ENCODE measurements at regions not wholly inside any gene's neighbourhood (a gene's known extent, or its start where the extent isn't known, plus 50 kb on each side); places are given as distances from the start of the nearest gene placed in this dataset.
"Not testable (repeated sequence)": the region's sequence is repeated elsewhere in the genome, so short reads cannot be mapped to it uniquely, and the experiment has no call there.

DNA sequence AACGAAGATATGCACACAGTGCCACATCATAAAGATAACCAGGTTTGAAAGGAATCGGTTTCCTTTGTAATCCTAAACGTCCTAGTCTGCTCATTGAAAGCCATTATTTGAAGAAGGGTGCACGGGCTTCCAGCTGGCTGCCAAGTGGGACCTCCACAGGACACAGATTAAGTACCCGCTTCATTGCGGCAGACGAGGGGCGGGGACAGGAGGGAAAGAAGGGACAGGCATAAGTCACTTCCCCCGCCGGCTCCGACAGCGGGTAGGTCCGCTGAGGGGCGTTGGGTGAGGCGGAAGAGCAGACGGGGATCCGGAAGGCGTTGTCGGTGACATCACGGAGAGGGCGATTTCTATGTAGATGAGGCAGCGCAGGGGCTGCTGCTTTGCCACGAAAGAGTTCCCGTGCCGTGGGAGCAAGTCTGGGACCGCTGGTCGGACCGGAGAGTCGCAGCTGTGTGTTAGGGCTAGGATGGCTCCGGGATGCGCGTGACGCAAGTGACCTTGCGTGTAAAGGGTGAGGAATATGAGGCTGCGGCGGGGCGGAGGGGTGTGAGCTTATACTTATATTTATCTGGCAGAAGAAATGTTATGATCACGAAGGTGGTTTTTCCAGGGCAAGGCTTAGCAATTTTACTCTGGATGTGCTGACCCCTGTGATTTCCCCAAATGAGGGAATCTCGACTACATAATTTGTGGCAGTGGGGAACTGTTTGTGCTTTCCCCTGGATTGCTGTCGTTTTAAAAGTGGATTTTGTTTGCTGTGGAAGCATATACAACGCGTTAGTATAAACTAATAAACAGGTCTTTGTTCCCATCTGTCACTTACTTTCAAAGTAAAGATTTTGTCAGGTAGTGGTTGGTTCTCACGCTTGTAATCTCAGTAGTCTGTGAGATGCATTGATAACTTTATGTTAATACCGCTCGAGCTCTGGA lies 80.7 kb downstream of the PPIAL4G start (continued):
- TF ChIP-seq, protein P1, sequence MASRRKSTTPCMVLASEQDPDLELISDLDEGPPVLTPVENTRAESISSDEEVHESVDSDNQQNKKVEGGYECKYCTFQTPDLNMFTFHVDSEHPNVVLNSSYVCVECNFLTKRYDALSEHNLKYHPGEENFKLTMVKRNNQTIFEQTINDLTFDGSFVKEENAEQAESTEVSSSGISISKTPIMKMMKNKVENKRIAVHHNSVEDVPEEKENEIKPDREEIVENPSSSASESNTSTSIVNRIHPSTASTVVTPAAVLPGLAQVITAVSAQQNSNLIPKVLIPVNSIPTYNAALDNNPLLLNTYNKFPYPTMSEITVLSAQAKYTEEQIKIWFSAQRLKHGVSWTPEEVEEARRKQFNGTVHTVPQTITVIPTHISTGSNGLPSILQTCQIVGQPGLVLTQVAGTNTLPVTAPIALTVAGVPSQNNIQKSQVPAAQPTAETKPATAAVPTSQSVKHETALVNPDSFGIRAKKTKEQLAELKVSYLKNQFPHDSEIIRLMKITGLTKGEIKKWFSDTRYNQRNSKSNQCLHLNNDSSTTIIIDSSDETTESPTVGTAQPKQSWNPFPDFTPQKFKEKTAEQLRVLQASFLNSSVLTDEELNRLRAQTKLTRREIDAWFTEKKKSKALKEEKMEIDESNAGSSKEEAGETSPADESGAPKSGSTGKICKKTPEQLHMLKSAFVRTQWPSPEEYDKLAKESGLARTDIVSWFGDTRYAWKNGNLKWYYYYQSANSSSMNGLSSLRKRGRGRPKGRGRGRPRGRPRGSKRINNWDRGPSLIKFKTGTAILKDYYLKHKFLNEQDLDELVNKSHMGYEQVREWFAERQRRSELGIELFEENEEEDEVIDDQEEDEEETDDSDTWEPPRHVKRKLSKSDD (conservative IDR thresholded peaks at IDR 0.05; ENCODE audit: low read length) = peak; percentile 59; the same call in 1 of the 2 replicates
- peak in 1 of 2 experiments; percentile 71 for TF ChIP-seq SRF (CRISPR knock-in tag; IDR thresholded peaks at IDR 0.05)
- peak in 2 of 3 experiments; percentile 21 to 69 for TF ChIP-seq YY1 (IDR thresholded peaks at IDR 0.05; ENCODE audit: borderline replicate concordance in 1 of 3, control insufficient read depth in 1 of 3, extremely low read depth in 1 of 3, insufficient read depth in 3 of 3, insufficient read length in 1 of 3, insufficient replicate concordance in 2 of 3, low read depth in 1 of 3, low read length in 2 of 3)
- TF ChIP-seq, protein P2, sequence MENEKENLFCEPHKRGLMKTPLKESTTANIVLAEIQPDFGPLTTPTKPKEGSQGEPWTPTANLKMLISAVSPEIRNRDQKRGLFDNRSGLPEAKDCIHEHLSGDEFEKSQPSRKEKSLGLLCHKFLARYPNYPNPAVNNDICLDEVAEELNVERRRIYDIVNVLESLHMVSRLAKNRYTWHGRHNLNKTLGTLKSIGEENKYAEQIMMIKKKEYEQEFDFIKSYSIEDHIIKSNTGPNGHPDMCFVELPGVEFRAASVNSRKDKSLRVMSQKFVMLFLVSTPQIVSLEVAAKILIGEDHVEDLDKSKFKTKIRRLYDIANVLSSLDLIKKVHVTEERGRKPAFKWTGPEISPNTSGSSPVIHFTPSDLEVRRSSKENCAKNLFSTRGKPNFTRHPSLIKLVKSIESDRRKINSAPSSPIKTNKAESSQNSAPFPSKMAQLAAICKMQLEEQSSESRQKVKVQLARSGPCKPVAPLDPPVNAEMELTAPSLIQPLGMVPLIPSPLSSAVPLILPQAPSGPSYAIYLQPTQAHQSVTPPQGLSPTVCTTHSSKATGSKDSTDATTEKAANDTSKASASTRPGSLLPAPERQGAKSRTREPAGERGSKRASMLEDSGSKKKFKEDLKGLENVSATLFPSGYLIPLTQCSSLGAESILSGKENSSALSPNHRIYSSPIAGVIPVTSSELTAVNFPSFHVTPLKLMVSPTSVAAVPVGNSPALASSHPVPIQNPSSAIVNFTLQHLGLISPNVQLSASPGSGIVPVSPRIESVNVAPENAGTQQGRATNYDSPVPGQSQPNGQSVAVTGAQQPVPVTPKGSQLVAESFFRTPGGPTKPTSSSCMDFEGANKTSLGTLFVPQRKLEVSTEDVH (IDR thresholded peaks at IDR 0.05; ENCODE audit: low read depth, partially characterized antibody) = peak; percentile 55
- TF ChIP-seq NR2C1 (IDR thresholded peaks at IDR 0.05) = 0 out of 2 replicates have a peak, but pooled peaks have one; percentile 38
- TF ChIP-seq NR2C1 (tag; IDR thresholded peaks at IDR 0.05); MYNN (CRISPR knock-in tag; IDR thresholded peaks at IDR 0.05); ATF1 (CRISPR knock-in tag; IDR thresholded peaks at IDR 0.05): not testable (repeated sequence)
- TF ChIP-seq HDAC3 (IDR thresholded peaks at IDR 0.05; ENCODE audit: borderline replicate concordance, partially characterized antibody) = peak; percentile 27
- TF ChIP-seq MTA3 (IDR thresholded peaks at IDR 0.05; ENCODE audit: borderline replicate concordance) = peak; percentile 93
- TF ChIP-seq, protein P3, sequence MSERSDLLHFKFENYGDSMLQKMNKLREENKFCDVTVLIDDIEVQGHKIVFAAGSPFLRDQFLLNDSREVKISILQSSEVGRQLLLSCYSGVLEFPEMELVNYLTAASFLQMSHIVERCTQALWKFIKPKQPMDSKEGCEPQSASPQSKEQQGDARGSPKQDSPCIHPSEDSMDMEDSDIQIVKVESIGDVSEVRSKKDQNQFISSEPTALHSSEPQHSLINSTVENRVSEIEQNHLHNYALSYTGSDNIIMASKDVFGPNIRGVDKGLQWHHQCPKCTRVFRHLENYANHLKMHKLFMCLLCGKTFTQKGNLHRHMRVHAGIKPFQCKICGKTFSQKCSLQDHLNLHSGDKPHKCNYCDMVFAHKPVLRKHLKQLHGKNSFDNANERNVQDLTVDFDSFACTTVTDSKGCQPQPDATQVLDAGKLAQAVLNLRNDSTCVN (CRISPR knock-in tag; IDR thresholded peaks at IDR 0.05) = peak; percentile 94
- peak in 1 of 2 experiments; percentile 53; a peak in 1 of 4 replicates for TF ChIP-seq TRIM24 (IDR thresholded peaks at IDR 0.05)
- peak; percentile 48; the same call in 1 of the 2 replicates for TF ChIP-seq MYNN (IDR thresholded peaks at IDR 0.05)
- TF ChIP-seq HDAC1 (IDR thresholded peaks at IDR 0.05) = peak in 1 of 2 experiments; percentile 35; a peak in 1 of 4 replicates
- peak; percentile 98 for TF ChIP-seq CHCHD3 (CRISPR knock-in tag; IDR thresholded peaks at IDR 0.05)
- TF ChIP-seq NFIC (IDR thresholded peaks at IDR 0.05) = peak; percentile 57; the same call in 1 of the 2 replicates
- TF ChIP-seq, protein P4, sequence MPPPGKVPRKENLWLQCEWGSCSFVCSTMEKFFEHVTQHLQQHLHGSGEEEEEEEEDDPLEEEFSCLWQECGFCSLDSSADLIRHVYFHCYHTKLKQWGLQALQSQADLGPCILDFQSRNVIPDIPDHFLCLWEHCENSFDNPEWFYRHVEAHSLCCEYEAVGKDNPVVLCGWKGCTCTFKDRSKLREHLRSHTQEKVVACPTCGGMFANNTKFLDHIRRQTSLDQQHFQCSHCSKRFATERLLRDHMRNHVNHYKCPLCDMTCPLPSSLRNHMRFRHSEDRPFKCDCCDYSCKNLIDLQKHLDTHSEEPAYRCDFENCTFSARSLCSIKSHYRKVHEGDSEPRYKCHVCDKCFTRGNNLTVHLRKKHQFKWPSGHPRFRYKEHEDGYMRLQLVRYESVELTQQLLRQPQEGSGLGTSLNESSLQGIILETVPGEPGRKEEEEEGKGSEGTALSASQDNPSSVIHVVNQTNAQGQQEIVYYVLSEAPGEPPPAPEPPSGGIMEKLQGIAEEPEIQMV (tag; conservative IDR thresholded peaks at IDR 0.05; ENCODE audit: low read depth) = 0 out of 2 replicates have a peak, but pooled peaks have one; percentile 43
- peak; percentile 96 for TF ChIP-seq ATF1 (tag; IDR thresholded peaks at IDR 0.05)

Data from K562 (cell line).